ENCODE measurements at regions not wholly inside any gene's neighbourhood (a gene's known extent, or its start where the extent isn't known, plus 50 kb on each side); places are given as distances from the start of the nearest gene placed in this dataset.

- no peaks in the 10 kb centered on the region for H3K4me1 ChIP-seq (ENCODE audit: control insufficient read depth, insufficient read depth, low read length)
- ChIA-PET POLR2A (no interaction called here), CTCF (interaction anchor here (0.6 to 0.9 kb wide), 2 partner anchors 82 to 598 kb away, joined by 4 to 7 read pairs; no protein-coding TSS in a partner anchor)
- H3K9me3 ChIP-seq (ENCODE audit: control insufficient read depth, insufficient read depth, low read depth, low read length): no peaks in the 10 kb centered on the region
- H3K36me3 ChIP-seq (ENCODE audit: control insufficient read depth in 2 of 2, insufficient read depth in 1 of 2, low read length in 2 of 2): no peaks in the 10 kb centered on the region
- no peak overlapping the region for H3K4me3 ChIP-seq (ENCODE audit: low read depth, low read length)
- H3K27ac ChIP-seq (ENCODE audit: extremely low read depth, low read depth, low read length): no peak overlapping the region
- TF ChIP-seq ZNF501 (tag by site-specific recombination; IDR thresholded peaks at IDR 0.05) (no peak), PRDM10 (tag by site-specific recombination; IDR thresholded peaks at IDR 0.05) (0 out of 2 replicates have a peak, but pooled peaks have one; percentile 31)
Observed at GRCh38 chr13:79237981-79238380, 168.1 kb downstream of the RBM26 start.

- POLR2A ChIA-PET: no interaction called here
Observed at GRCh38 chr13:79231887-79232286, 174.2 kb downstream of the RBM26 start.

More at GRCh38 chr13:79231887-79232286, 174.2 kb downstream of the RBM26 start:
- Histone ChIP-seq H3K4me3 (ENCODE audit: low read depth, low read length) (no peak overlapping the region), H3K9me3 (ENCODE audit: control insufficient read depth, insufficient read depth, low read depth, low read length) (no peaks in the 10 kb centered on the region), H3K36me3 (ENCODE audit: control insufficient read depth in 2 of 2, insufficient read depth in 1 of 2, low read length in 2 of 2) (no peaks in the 10 kb centered on the region), H3K27ac (ENCODE audit: extremely low read depth, low read depth, low read length) (no peak overlapping the region), H3K4me1 (ENCODE audit: control insufficient read depth, insufficient read depth, low read length) (no peaks in the 10 kb centered on the region)
- TF ChIP-seq FEZF1 (tag by site-specific recombination; IDR thresholded peaks at IDR 0.05) (no peak), ATF2 (tag by site-specific recombination; IDR thresholded peaks at IDR 0.05; ENCODE audit: low read depth) (peak; percentile 77), ZBTB21 (tag by site-specific recombination; IDR thresholded peaks at IDR 0.05) (no peak), MYNN (tag by site-specific recombination; IDR thresholded peaks at IDR 0.05; ENCODE audit: borderline replicate concordance) (no peak), ZNF555 (tag by site-specific recombination; conservative IDR thresholded peaks at IDR 0.05) (no peak), ZNF561 (tag by site-specific recombination; IDR thresholded peaks at IDR 0.05; ENCODE audit: borderline replicate concordance) (no peak), BCL6B (tag by site-specific recombination; IDR thresholded peaks at IDR 0.05) (no peak), ZNF629 (tag by site-specific recombination; IDR thresholded peaks at IDR 0.05) (0 out of 2 replicates have a peak, but pooled peaks have one; percentile 20), PRDM1 (tag by site-specific recombination; IDR thresholded peaks at IDR 0.05) (no peak), PRDM2 (tag by site-specific recombination; IDR thresholded peaks at IDR 0.05; ENCODE audit: borderline replicate concordance) (no peak), ZNF324 (tag by site-specific recombination; IDR thresholded peaks at IDR 0.05) (no peak), ZNF558 (tag by site-specific recombination; IDR thresholded peaks at IDR 0.05) (no peak), REPIN1 (tag by site-specific recombination; IDR thresholded peaks at IDR 0.05; ENCODE audit: low read depth) (no peak), ZNF302 (tag by site-specific recombination; IDR thresholded peaks at IDR 0.05; ENCODE audit: low read depth) (no peak), ZNF174 (tag by site-specific recombination; IDR thresholded peaks at IDR 0.05) (no peak), ZNF768 (tag by site-specific recombination; IDR thresholded peaks at IDR 0.05) (no peak), PRDM4 (tag by site-specific recombination; IDR thresholded peaks at IDR 0.05) (no peak)
- CTCF ChIA-PET: no interaction called here
